GM19351 (cell line): ENCODE measurements at regions not wholly inside any gene's neighbourhood (a gene's known extent, or its start where the extent isn't known, plus 50 kb on each side); places are given as distances from the start of the nearest gene placed in this dataset.
"Not testable (repeated sequence)": the region's sequence is repeated elsewhere in the genome, so short reads cannot be mapped to it uniquely, and the experiment has no call there.

Experiments used
- ATAC-seq: cut with Tn5 transposase; IDR thresholded peaks from one replicate; pipeline ENCODE4 v1.9.1; 2021; ENCODE audit warnings: mild to moderate bottlenecking, moderate library complexity; ENCODE audit not compliant: unreplicated experiment

DNA sequence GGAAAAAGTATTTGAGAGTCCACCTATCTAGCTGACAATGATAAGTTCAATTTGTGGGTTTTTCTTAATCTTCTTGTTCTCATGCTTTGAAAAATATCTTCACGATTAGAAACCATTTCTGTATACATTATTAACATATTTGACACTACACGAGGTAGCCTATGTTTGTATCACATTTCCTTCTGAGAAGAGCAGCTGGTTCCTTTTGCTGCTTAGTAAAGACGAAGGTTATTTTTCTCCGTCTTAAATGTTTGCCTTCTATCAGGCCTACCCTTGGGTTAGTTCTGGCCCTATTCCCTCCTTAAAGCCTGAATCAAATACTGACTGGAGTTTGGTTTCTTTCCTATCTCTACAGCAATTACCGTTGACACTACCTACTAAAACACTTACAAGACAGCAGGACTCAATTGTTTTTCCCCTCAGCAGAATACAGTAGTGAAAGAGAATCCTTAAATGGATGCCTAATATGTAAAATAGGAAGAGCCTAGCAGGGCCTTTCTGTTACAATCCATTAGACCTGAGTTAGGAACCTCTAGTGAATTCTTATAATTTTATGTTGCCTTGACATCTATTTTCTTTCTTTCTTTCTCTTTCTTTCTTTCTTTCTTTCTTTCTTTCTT lies 790.4 kb downstream of the EPHA4 start:
- no peak for ATAC-seq

DNA sequence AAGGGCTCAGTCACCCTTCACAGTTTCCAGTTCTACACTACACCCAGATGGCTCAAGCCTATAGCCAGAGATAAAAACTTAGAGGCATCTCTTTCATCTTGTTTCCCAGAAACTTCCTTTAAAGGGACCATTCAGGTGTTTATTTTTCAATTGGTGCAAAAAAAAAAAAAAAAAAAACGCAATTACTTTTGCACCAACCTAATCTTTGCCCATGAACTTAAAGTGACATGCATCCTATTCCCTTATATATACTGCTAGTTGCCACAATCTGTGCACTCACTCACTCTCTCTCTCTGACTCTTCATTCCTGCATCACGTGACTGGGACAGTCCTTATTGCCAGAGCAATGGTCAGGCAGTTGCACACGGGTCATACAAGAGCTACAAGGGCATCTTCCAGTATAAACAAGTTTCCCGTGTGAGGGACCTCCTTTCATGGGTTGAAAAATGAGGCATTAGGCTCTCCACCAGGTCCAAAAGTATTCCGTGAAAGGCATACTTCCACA lies 789.4 kb downstream of the EPHA4 start:
- ATAC-seq: no peak

DNA sequence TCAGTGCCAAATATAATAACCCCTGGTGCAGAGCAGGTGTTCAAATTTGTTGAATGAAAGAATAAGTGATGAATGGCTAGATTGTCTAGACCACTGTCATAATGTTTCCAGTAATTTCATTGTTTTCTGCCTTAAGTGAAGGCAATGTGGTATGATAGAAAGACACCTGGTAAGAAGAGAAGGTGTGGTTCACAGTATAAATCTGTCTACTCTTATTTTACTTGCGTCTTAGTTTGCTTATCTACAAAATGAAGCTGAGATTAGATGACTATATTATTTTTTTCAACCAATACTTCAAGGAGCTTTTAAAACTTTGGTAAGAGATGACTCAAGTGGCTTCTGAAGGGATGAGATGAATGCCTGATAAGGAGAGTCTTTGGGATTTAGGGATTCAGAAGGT lies 788.4 kb downstream of the EPHA4 start:
- no peak for ATAC-seq

DNA sequence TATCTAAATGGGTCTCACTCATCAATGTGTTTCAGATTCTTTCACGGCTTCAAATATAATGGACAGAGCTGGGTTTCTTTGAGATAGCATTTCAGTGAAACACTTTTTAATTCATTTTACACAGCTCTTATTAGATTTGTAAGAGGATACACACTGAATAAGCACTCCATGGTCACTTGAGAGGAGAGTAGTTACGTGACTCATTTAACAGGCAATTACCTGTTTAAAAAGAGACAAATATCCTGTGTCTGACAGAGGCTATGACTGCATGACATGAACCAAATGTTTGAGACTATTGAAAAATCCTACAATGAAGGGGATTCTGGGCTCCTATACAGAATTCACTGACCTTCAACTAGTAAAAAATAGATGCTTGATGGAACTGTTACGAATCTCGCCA lies 786.9 kb downstream of the EPHA4 start:
- no peak for ATAC-seq

DNA sequence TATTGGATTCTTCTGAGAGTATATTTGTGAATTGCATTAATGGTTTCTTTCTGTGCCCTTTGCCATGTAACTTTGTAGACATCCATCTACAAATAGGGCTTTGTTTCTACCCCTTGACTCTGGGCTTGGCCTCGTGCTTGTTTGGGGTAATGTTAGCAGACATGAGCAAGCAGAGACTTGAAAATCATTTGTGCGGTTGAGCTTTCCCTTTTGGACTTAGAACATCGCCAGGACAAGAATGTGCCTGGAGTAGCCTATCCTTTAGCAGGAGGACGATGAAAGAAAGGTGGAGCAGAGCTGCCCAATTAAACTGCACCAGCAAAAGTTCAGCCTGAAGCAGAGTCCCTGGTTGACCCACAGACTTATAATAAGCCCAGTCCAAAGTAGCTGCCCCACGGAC lies 785.9 kb downstream of the EPHA4 start:
- ATAC-seq: no peak

DNA sequence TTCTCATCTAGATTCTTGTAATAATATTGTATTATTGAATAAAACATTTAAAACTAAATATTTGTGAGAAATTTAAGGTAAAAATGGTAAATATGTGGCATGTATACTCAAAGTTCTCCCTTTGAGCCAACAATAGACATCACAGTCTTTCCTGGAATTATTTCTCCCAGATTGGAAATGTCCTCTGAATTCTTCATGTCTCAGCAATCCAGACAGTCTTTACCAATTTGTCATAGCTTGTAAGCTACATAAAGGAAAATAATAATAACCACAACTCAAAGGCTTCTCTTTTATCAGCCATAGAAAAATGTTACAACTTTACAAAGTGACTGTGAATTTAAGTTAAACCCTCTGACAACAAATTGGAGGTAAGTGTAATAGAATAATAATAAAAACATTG lies 784.9 kb downstream of the EPHA4 start:
- ATAC-seq: no peak

DNA sequence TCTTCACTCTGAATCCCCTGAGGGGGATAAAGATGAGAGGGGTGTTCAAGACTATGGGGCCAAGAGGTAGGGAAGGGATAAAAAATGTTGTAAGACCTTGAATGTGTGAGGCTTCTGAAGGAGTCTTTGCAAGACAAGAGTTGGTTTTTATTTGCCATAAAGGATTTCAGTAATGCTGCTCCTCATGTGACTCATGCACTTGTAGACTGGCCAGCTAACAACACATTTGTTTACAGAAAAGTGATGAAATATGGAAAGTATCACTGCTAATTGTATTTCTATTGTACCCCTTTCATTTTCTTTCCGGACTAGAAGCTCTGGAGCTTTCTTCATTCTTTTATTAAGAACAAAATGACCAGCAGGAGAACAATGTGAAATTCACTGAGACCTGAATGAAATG lies 782.1 kb downstream of the EPHA4 start:
- no peak for ATAC-seq

DNA sequence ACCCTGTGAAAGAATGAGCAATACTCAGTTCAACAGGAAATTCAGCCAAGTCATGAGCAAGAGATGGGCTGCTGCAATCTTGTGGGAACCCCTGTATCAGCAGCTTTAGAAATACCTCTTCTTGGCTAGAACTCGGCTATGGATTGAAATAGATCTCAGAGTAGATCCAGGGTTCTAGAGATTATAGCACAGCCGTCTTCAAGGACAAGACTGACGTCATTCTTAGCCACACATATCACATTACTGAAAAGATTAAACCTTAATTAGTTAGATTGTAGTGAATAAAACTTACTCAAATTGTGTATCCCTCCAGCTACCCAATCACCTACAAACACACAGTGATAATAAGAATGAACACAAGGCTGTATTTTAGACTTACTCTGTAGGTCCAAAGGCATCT lies 776.4 kb downstream of the EPHA4 start:
- no peak for ATAC-seq

DNA sequence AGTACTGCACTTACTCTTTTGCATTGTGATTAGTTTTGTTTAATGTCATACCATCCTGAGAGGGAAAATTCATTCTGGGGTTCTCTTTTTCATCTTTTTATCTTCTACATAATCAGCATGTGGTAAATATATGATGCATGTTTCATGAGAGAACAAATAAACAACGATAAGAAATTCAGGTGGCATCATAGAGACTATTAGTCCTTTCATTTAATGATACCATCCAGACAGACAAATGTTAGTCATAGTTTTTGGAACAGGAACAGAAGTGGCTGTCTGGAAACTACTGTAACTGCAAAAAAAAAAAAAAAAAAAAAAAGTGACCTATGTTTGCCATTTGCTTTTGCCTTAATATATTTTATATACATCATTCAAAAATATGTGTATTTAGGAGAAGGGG lies 761.0 kb downstream of the EPHA4 start:
- ATAC-seq: no peak

DNA sequence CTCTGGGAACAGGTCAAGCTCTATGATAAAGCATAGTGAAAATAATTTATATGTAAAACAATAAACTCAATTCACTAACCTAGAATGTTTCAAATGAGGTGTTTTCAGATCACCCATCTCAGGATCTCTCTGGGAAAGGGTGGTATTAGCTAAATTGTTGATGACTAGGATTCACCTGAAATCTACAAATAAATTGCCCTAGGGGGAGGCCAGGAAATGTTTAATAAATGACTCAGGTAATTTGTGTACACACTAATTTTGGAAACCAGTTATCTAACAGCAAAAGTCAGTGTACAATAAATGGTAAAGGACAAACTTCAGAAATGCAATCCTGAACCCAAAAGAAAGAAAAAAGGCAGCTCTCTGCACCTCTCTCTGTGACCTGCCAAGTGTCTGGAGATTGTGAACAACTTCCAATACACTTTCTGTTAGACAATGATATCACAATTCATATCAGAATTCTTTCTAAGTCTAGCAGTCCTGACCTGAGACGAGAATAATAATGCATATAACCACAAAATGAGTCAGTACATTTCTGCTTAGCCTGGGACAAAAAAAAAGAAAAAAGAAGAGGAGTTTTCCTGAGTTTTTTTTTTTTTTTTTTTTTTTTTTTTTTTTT lies 760.0 kb downstream of the EPHA4 start:
- no peak for ATAC-seq

DNA sequence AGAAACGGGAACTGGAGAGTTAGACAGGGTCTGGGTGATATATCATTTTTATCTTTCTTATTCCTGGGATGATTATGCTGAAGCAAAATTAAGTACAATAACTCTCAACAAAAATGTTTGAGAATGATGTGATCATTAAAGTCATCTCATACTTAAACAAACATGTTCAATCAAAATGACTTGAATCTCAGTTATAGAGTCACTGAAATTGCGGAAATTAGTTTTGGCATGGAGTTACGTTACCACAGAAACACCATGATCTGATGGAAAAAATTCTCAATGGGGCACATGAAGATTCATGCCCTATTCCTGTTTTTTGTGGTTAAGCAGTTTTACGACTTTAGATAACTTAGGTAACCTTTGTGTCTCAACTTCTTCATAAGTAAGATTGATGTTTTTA lies 757.7 kb downstream of the EPHA4 start:
- ATAC-seq: no peak

DNA sequence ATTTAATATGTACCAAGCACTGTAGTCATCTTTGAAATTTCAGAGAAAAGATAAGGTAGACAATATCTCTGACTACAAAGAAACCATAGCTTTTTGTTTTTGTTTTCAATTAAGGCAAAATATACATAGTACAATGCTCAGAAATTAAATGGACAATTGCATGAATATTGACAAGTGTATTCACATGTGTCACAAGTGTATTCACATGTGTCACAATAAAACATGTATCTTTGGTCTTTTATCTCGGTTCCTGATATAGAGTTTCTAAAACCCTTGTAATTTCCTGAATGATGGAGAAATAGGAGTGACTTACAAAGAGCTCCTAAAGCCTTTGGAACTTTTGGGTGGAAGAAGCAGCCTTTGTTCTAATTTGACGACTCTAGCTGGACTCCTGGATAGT lies 756.4 kb downstream of the EPHA4 start:
- no peak for ATAC-seq

DNA sequence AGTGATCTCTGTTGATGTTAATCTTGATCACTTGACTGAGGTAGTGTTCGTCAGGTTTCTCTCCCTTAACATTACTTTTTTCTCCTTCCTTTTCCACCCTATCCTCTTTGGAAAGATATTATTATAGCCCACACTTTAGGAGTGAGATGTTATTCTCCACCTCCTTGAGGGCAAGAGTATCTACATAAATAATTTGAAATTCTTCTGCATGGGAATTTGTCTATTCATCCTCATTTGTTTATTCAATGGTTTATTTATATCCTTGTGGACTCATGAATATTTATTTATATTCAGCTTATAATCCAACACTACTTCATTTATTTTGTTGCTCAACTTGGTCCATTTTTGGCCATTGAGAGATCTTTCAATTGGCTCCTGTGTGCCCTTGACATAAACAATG lies 750.4 kb downstream of the EPHA4 start:
- no peak for ATAC-seq

DNA sequence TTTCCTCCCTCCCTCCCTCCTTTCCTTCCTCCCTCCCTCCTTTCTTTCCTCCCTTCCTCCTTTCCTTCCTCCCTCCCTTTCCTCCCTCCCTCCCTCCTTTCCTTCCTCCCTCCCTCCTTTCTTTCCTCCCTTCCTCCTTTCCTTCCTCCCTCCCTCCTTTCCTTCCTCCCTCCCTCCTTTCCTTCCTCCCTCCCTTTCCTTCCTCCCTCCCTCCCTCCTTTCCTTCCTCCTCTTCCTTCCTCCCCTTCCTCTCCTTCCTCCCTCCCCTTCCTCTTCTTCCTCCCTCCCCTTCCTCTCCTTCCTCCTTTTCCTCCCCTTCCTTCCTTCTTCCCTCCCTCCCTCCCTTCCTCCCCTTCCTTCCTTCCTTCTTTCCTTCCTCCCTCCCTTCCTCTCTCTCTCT lies 748.5 kb downstream of the EPHA4 start:
- ATAC-seq: not testable (repeated sequence)

DNA sequence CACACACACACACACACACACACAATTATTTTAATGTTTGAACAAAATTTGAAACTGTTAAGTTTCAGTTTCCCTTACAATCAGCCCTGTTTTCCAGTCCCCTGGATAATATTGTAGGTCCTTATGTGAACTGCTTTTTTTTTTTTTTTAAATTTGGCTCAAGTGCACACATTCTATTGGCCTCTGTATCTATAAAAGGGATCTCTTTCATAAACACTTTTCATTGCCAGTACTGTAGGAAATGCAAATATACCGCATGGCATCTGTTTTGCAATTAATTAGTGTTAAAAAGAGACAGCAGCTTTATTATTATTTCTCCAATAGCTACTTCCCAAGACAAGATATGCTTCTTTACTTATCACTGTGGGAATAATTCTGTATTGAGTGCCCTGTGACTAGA lies 738.7 kb downstream of the EPHA4 start:
- ATAC-seq: no peak

DNA sequence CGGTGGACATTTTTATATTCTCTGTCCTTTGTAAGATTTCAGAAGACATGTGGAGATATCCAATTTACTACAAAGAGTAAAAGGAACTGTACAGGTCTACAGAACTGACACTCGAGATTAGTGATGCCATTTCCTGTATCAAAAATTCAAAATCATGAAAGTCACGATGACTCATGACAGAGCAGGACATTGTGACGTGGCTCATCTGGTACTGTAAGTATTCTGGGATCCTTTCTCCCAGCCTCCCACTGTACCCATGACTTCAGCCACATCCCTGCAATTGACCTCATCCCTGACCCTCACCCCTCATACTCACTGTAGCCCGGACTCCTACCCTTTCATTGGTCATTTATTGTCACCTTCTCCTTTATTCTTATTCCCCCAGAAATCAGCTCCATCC lies 736.5 kb downstream of the EPHA4 start:
- ATAC-seq: no peak

DNA sequence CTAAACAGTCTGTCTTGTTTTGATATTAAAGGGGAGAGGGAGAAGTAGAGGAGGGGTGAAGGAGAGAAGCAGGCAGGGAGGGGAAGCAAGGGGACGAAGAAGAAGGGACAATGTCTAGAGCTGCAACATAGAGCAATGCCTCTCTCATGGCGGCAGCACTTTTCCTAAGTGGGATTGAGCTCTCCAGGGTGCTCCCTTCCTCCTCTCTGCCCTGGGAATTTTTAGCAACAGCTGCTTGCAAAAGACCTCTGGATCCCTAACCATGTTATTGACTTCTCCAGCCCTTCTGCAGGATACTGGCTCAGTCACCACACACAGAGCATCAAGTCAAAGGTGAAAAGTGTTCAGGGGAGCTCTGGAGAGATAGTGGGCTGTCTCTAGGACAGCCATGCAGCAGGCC lies 734.9 kb downstream of the EPHA4 start:
- ATAC-seq: no peak

DNA sequence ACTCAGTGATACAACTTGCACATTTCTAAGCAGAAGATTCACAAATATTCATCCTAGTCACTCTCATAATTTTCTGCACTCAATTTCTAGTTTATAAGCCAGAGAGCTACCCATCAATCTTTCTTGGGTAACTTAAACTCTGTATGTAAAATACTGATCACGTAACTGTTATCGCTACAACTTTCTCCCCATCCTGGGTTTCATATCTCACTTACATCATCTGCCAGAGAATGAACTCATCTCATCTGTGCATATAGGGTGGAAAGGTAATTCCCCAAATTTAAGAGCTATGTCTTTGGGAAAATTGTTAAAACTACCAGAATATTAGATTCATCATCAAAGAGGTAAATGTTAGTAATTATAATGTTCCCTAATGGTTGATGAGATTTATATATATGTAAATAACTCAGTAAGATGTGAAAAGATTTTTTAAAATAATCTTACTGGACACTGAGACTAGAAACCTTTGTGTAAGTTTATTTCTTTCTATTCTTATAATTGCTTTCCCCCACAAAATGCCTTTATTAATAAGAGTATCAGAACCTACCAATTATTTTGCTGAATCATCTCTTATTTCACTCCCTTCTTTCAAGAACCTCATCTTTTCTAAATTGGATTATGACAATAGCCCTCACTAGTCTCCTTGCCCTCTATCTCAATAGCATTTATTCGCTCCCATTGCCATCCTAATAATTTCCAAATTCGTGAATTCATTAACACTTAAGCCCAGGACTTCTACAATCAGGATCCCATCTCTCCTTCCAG lies 729.0 kb downstream of the EPHA4 start:
- no peak for ATAC-seq

DNA sequence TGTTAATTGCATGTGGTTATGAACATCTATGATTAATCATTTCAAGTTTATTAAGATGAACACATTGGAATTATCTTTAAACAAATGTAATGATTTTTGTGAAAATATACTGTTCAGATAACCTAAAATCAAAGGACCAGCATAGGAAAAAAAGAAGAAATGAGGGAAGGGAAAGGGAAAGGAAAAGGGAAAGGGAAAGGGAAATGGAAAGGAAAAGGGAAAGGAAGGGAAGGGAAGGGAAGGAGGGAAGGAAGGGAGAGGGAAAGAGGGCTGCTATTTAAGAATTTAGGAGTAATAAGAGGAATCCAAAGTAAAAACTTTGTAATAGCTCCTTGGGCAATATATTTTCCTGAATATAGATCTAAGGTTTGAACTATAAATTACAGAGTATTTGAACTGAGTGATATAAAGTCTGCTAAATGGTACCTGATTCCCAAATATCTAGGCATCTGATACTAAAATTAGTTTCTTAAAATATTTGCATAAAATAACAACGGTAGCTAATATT lies 726.3 kb downstream of the EPHA4 start:
- no peak for ATAC-seq

DNA sequence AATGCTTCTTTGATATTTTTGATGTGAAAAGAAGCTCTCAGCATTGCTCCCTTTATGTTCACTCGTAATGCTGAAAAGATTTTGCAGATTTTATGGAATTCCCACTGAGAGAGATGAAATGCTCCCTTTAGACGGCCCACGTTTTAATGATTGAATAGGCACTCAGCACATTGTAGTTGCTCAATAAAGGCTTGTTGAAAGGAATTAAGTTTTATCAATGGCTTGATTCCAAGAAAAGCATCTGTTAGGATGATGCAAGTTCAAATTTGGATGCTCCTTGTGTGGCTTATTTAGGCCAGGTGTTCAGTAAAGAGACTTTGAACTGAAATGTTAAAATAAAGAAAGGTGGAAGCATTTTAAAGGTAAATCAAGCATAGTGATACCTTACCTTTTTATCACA lies 725.1 kb downstream of the EPHA4 start:
- ATAC-seq: no peak

DNA sequence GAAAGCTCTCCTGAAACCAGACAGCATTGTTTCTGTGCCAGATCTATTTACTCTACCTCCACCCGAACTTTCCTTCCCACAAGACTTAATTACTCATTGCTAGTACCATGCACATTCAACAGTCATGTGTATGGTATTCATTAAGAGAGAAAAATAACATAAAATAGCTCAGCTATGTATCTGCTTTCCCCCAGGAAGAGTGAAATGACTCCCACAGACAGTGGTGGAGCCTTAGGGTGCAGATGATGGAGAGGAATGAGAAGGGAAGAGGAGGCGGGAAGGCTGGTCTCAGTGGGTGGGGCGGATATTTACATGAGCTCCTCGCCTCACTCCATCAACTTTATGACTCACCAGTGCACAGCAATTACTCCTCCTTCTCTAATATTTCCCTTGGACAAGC lies 724.5 kb downstream of the EPHA4 start:
- no peak for ATAC-seq

DNA sequence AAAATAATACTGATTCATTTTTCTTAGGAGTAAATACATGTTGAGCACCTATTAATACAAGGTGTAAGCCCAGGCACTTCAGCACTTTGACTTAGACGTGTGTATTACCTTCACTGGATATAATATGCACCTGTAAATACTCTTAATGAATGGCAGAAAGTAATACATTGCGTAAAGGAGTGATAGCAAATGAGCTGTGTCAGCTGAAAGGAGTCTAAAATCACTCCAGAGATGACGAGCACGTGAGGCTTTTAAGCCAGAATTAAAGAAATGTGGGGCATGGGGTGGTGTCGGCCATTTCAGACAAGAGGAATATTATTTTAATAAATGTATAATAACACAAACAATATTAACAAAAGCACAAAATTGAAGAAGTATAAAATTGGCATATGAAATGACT lies 722.7 kb downstream of the EPHA4 start:
- ATAC-seq: no peak
